H4 (cell line): ENCODE measurements at regions not wholly inside any gene's neighbourhood (a gene's known extent, or its start where the extent isn't known, plus 50 kb on each side); places are given as distances from the start of the nearest gene placed in this dataset.
"Not testable (repeated sequence)": the region's sequence is repeated elsewhere in the genome, so short reads cannot be mapped to it uniquely, and the experiment has no call there.

ENCODE experiments used
- DNase-seq: peaks from one replicate; pipeline ENCODE4 v3.0.0-alpha.2; 2015; ENCODE audit warnings: low spot score

DNA sequence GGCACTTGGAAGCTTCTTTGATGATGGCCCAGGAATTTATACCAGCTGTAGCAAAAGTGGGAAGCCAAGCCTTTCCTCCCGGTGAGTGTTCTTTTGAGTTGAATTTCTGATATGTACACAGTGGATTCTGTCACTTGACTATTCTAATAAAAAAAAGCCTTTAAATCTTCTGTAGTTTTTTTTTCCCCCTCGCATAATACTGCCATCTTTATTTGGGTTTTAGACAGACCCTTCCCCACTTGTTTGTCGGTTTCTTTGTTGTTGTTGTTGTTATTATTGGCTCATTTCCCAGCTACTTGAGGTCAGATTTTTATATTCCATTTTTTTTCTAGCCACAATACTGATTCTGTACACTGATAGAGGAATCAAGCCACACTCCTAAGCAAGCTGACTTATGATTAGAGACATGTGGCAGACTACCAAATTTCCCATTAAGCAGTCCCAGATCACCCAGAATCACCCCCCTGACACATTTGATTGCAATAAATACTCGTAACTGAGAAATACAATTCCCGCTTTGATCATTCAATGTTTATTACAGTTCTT lies 122.4 kb upstream of the IL12A start:
- DNase-seq = peak; percentile 60

DNA sequence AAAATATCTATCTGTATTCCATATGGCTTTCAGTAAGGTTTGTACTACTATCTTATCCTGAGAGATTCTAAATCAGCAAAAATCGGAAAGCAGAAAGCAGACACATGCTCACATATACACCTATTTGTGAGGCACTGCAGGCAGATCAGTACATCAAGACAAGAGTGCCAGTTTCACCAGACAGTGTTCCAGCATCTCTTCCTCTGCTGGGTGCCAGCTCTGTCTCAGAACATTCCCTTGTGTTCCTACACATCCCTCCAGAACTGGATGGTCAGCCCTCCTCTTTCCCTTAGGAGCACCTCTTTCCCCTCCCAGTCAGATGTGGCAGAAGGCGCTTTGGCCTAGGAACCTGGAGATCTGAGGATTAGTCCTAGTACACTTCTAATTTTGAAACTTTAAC lies 121.3 kb upstream of the IL12A start:
- DNase-seq = no peak

DNA sequence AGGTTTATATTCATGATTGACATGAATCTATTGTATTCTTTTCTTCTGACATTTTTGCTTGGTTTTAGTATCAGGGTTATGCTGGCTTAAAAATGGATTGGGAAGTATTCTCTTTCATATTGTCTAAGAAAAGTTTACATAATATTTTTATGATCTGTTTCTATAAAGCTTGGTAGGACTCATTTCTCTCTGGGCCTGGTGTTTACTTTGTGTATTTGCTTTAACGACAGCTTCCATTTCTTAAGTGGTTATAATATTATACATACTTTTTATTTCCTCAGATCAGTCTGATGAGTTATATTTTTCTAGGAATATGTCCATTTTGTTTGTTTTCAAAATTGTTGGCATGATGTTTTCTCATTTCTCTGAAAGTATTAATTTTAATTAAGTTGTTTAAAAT lies 117.9 kb upstream of the IL12A start:
- no peak for DNase-seq

DNA sequence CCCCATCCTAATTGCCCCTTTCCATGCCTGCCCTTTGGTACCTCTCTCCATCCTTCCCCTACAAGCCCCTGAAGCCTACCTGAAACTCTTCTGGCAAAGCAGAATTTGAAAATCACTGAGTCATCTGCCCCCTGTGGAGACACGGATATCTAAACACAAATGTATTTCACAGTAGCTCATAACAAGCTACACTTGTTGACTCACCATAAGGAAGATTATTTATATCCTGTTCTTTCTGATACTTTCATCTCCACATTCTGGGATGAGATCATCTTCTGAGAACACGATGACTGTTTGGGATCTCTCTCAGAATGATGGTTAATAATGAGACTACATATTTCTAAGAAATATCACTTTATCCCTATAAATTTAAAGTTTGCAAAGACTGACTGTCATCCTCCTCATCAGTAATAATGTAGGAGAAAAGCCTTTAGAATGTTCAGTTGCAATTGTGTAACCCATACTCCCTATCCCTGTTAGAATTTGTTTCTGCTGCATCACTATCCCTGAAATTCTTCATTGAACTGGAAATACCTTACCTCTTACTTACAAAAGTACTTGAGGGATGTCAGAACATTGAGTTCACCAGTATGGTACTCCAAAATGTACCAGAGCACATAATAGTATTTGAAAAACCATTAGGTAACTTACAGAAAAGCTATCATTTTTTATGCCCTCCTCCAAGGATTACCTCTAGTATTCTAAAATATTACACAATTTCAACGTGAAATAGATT lies 116.1 kb upstream of the IL12A start:
- peak; percentile 86 for DNase-seq

DNA sequence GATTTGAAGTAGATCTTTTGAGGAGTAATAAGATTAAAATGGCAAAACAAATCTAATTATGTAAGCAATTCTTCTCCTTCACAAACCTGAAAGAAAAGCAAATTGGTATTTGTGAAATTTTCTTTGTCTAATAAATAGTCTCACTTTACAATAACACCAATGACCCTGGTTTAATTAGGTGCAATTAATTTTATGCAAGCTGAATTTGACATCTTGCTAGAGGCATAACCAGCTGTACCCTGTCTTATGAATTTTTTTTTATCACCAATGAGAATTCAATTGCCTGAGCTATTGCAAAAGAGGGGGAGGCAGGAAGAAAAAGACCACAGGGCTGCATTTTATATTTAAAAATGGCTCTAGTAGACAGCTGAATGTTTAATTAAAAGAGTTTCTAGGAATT lies 113.5 kb upstream of the IL12A start:
- DNase-seq = no peak

DNA sequence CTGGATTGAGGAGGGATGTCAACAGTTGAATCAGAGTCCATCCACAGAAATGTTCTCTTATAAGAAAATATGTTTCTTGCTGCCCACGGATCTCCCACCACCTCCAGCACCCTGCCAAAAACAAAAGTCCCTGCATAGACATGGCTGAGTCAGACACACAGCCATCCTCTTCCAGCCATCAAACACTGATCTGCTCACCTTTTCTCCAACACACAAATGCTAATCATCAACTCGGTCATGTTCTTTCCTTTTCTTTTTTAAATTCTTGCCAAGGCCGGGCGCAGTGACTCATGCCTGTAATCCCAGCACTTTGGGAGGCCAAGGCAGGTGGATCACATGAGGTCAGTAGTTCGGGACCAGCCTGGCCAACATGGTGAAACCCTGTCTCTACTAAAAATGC lies 110.7 kb upstream of the IL12A start:
- DNase-seq = no peak

DNA sequence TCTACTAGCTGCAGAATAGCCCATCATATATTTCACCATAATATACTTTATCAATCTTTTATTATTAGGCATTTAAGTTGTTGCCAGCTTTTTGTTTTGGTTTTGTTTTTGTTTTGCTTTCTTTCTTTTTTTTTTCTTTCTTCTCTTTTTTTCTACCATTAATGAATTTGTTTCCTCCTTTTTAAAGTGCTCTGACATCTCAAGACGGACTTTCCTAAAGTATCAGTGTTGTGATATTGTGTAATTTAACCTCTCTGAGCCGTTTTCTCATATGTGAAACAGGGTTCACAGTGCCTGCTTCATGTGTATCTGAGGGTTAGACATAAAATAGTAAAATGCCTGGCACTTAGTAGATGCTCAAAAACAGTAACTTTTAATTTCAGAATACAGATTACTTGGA lies 109.5 kb upstream of the IL12A start:
- no peak for DNase-seq

DNA sequence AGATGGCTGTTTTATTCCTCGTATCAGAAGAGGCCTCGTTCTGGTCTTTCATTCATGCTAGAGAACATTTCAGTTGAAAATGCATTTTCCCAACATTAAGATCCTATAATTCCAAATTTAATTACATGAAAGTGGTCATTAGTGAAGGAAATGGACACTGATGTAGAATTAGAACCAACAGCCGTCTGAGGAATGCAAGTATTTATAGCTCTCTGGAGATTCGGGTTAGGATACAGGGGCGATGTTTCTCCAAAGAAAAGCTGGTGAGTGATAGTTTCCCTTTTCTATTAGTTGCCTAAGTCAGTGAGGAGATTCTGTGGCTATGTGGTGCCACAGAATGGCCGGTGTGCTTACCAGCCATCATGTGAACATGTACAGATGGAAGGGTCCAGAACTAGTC lies 109.0 kb upstream of the IL12A start:
- no peak for DNase-seq

DNA sequence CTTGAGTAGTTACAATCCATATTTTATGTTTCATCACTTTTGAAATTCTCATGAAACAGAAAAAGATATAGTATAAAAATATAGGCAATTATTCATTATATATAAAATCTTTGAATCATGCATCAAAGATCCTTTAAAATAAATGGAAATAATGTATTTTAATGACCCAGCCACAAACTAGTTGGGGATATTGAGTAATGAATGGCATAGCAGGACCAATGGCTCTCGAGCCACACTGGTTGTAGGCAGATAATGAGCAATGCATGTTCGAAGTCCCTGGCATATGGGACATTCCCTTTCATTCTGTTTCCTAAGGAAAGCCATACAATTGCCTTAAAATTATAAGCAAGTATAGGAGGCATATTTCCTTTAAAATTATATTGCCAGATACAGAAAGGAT lies 107.4 kb upstream of the IL12A start:
- no peak for DNase-seq

DNA sequence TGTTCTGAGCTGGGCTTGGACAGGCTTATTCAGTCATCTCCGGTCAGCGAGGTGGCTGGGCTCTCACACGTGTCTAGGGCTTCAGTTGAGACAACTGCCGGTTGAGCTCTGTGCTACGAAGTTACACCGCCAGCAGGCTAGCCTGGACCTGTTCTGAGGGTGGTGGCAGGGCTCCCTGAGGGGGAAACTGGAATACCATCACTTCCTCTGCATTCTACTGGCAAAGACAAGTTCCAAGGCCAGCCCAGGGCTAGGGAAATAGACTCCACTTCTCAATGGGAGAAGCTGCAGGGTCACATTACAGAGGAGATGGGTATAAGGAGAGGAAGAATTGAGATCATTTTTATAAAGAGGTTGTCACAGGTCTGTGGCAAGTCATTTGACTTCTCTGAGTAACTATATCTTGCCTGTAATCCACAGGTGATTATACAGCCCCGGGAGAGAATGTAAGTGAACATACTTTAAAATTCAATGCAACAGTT lies 106.8 kb upstream of the IL12A start:
- DNase-seq = no peak

DNA sequence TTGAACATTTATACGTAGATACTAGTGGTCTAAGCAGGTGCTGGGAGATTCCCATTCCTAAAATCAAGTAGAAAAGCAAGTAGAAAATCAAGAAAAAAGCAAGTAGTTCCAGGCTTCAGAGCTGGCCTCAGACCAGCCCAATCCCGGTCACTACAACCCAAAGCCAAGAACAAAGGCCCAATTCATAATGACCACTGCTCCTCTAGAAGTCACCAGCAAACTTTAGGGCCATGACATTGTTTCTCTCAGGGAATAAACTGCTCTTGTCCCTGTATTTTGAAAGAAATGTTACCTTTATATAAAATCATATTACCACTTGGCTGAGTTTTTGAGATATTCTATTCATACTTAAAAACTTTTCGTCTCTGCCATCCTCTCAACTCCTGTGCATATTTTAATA lies 106.3 kb upstream of the IL12A start:
- no peak for DNase-seq

DNA sequence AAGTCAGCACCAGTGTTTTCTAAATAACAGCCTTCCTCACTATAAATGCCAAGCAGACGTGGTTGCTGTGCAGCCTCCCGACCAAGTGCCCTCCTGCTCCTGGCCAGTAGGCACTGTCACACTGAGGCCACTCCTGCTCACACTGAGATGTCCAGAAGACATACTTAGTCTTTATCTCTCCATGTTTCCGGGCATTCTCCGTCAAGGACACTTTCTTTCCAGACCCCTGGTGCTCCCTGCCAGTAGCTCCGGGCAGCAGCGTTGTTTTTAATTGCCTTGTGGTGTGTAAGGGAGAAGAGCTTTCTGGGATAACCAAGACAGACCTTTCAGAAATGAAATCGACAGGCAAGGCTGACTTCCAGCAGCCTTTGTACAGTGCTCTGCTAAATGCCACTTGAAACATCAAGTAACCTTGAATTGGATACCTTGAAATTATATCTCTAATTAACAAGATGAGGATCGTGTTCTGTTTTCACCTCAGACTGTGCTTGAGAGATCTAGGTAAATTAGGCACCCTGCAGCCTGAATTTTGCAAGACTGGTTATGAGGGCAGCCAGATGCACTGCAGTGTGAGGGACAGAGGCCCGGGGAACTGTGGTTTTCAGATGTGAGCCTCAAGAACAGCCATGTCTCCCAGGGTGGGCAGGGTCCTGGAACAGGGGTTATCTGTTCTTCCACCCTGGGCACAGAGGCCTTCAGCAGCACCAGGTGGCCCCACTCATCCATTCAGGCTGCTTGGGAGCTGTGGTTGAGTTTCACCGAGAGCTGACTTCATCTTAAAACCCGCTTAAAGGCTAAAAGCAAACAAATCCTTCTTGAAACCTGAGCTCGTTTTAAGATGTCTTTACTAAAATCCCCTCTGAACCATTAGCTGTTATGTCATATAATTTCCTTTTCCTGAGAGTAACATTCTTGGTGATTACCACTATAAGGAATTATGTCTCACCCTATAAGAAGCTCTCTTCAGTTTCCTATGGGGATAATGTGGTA lies 105.5 kb upstream of the IL12A start:
- peak; percentile 92 for DNase-seq

DNA sequence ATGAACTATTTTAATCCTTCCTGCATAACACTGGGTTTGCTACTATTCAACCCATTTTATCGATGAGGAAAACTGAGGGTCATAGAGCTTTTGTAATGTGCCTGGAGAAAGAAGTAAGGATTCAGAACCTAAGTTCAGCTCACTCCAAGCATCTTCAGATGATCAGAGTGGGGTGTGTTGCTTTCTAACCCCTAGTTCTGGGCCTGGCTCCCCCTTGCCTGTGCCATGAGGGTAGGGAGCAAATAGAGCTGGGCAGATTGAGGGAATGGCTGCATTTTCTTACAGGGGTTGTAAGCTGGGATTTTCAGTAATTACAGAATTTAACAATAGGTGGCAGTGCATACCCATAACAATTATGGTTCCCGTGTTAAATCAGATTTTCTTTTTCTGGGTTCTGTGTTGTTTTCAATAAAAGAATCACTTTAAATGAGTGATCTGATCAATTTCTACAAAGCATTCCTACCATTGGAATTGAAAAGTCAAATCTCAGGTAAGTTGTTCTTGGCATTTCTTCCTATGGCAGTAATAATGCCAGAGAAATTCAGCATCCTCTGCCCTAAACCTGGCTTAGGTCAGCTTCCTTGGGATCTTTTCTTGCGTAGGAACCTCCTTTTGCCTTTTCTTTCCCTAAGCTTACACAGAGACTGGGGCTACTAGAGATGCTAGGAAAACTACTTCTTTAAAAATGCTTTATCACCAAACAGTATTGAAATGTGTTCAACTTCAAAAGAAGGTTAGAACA lies 103.8 kb upstream of the IL12A start:
- DNase-seq = peak; percentile 42

DNA sequence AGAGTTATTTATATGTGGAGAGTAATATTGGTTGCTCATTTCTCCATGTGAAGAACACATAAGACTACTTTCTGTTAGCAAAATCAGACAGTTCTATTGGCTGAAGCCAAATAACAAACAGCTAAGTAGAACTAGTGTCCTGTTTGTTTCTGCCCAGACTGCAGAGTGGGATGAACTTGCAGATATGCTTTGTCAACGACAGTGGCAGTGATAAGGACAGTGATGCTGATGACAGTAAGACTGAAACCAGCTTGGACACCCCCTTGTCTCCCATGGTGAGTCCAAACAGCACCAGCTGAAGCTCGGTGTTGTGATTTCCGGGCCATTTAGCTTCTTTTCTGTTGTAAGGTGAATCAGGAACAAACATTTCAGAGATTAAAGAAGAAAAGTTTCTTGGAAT lies 102.6 kb upstream of the IL12A start:
- no peak for DNase-seq

DNA sequence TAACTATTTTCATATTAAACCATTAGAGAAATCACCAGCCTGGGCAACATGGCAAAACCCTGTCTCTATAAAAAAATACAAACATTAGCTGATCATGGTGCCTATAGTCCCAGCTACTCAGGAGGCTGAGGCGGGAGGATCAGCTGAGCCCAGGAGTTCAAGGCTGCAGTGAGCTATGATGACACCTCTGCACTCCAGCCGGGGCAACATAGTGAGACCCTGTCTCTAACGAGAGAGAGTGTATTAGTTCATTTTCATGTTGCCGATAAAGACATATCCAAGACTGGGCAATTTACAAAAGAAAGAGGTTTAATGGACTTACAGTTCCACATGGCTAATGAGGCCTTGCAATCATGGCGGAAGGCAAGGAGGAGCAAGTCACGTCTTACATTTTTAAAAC lies 102.1 kb upstream of the IL12A start:
- DNase-seq = not testable (repeated sequence)

DNA sequence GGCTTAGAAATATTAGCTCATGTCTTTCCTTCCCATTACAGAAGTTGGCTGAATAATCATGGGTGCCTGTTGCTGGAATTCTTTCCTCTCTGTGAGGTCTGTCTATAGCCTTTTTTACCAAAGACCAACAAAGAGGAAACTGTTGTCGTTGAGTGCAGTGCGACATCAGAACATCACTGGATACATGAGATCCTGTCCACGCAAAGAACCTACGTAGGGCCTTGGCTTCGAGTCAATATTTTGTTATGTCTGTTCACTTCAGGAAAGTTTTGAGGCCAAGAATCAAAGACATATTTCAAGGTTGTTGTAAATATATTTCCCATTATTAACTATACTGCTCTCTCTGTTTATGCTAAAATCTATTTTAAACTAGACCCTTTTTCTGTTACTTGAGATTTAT lies 101.5 kb upstream of the IL12A start:
- no peak for DNase-seq

DNA sequence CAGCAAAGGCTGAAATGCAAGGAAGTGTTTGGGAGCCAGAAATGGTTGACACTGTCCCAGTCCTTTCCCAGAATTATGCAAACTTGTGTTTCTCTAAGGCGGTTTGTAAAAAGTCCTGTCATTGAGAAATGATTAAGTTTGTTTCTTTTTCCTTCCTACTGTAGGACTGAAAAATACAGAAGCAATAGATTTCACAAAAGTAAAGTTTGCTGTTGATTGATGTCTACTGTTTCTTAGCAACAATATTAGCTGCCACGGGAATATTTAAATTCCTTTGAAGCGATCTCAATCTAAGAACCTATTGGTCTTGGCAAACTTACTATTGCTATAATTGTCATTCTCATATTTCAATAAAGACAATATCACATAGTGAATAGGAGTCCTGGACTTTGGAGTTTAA lies 100.7 kb upstream of the IL12A start:
- no peak for DNase-seq

DNA sequence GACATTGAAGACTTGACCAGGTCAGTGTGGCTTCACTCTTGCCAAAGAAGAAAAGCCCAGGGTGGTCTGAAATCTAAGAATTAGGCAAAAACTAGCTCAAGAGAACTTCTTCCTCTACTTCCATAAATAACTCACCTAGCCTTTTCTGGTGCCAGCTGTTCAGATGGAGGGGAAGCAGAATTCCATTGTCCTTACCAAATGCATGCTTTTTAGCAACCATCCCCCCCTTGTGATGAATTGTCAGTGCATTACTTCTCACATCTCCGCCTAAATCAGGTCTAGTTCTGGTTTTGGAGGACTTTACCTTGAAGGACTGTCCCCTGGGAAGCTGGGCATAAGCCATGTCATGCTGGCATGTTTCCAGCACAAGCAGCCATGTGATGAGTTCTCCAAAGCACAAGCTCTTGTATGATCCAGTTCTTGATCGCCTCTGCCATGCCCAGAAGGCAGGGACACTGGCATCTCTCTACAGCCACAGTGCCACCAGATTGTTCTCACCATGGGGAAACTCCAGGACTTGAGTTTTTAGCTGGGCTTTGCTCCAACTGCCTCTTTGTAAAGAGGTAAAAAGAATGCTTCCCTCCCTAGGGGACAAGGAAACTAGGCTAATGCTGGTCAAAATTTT lies 96.4 kb upstream of the IL12A start:
- DNase-seq = no peak

DNA sequence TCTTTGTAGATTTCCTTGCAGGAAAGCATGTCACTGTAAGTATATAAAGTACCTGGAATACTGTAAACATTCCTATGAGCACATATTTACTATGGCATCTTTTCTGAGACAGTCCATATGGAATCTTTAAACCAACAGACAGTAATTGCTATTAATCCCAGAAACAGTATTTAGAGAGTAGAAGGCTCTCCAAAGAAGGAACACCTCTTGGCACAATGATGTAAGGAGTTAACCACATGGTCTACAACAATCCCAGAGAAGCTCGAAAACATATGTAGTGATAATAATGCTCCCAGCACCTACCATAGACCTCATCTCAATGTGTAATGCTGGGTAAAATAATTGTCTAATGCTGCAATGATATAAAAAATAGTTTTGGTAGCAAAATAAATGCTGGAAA lies 95.8 kb upstream of the IL12A start:
- DNase-seq = no peak

DNA sequence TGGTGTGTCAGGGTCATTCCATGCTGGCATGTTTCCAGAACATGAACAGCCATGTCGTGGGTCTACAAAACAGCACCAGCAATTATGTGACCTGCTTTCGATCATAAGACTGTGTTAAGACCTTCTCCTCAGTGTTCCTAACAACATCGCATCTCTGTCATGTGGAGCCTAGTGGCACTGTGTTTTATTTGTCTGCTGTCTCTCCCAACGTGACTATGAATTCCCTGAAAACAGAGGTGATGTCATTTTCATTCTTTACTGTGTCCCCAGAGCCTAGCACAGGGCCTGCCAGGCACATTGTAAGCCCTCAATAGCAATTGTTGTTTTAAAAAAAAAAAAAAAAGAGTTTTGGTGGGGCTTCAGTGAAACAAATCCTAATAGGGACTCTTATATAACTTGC lies 94.2 kb upstream of the IL12A start:
- no peak for DNase-seq

DNA sequence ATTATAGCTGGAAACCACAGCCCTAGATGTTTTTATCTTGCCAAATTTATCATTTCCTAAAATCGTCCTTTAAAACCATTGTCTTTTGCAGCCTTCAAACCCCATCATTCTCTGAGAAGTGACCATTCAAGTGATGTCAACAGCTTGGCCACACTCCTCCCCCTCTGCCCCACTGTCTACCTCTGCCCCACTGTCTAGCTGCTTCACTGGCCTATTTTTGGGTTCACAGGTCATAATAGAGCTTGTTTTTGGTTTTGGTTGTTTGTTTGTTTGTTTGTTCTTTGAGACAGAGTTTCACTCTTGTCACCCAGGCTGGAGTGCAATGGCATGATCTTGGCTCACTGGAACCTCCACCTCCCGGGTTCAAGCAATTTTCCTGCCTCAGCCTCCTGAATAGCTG lies 93.2 kb upstream of the IL12A start:
- DNase-seq = no peak

DNA sequence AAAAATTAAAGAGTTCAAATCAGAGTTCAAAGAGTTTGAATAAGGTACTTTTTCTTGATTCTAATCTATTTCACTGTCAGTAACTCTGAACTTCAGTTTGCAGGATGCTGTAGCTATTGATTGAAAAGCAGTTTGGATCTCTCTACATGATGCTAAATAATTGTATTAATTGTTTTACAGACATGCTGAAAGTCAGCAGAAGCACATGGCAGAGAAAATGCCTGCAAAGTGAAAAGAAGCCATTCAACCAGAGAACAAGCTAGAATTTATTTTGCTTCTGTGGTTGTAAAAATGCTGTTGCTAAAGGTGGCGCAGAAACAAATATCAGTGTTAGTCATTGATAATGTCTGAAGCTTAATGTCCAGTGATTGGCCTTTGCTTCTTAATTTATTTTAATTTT lies 92.1 kb upstream of the IL12A start:
- no peak for DNase-seq
